Suprapubic skin (tissue), 4 donors: ENCODE measurements at regions not wholly inside any gene's neighbourhood (a gene's known extent, or its start where the extent isn't known, plus 50 kb on each side); places are given as distances from the start of the nearest gene placed in this dataset.

Experiments used
- POLR2A ChIP-seq, 2 donors: fragments of 450-650 bp; IDR thresholded peaks; one replicate each; pipeline ENCODE4 v1.6.1; 2017; ENCODE audit warnings: antibody characterized with exemption in 2 of 2, mild to moderate bottlenecking in 2 of 2, moderate library complexity in 2 of 2
- POLR2AphosphoS5 ChIP-seq, 3 donors: sonication (generic); formaldehyde crosslinking; IDR thresholded peaks; one replicate each; pipeline ENCODE4 v1.6.1; 2017; ENCODE audit warnings: antibody characterized with exemption in 3 of 3
- TF ChIP-seq, protein P1 (sequence below), 2 donors: fragments of 200-600 bp in 1 of 2; fragments of 450-650 bp in 1 of 2; sonication (generic) in 1 of 2; IDR thresholded peaks; one replicate each; pipeline ENCODE4 v1.5.1; 2016 to 2019; ENCODE audit warnings: antibody characterized with exemption in 2 of 2, mild to moderate bottlenecking in 1 of 2, moderate library complexity in 1 of 2

DNA sequence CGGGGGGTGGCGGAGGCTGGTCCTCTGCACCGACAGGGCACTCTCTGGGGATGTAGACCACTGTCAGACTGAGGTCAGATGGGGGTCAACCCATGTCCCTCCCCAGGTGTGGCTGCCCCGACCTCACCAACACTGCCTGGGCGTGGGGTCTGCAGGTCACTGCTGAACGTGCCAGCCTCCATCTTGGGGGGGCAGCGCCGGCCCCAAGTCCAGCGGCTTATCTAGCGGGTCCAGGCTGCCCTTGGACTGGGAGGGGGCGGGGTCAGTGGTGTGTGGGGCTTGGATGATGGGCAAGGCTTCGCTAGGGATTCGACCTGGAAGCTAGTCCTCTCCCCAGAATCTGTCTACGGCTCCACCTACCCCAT lies 178.2 kb downstream of the IGLL1 start:
- TF ChIP-seq, protein P1, sequence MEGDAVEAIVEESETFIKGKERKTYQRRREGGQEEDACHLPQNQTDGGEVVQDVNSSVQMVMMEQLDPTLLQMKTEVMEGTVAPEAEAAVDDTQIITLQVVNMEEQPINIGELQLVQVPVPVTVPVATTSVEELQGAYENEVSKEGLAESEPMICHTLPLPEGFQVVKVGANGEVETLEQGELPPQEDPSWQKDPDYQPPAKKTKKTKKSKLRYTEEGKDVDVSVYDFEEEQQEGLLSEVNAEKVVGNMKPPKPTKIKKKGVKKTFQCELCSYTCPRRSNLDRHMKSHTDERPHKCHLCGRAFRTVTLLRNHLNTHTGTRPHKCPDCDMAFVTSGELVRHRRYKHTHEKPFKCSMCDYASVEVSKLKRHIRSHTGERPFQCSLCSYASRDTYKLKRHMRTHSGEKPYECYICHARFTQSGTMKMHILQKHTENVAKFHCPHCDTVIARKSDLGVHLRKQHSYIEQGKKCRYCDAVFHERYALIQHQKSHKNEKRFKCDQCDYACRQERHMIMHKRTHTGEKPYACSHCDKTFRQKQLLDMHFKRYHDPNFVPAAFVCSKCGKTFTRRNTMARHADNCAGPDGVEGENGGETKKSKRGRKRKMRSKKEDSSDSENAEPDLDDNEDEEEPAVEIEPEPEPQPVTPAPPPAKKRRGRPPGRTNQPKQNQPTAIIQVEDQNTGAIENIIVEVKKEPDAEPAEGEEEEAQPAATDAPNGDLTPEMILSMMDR (IDR thresholded peaks at IDR 0.05) = no peak
- TF ChIP-seq POLR2A (IDR thresholded peaks at IDR 0.05) (no peak), POLR2AphosphoS5 (IDR thresholded peaks at IDR 0.05) (no peak)
